RWPE2 (cell line): ENCODE measurements at regions not wholly inside any gene's neighbourhood (a gene's known extent, or its start where the extent isn't known, plus 50 kb on each side); places are given as distances from the start of the nearest gene placed in this dataset.

ENCODE experiments used
- ATAC-seq: fragments of 200-7000 bp; cut with Tn5 transposase; 3 replicates; pipeline ENCODE4 v1.9.1; 2021; ENCODE audit warnings: low read depth
- DNase-seq: peaks from one replicate; pipeline ENCODE4 v3.0.0-alpha.2; 2020; ENCODE audit warnings: low spot score
- H3K27ac ChIP-seq: fragments of 450-650 bp; 2 replicates; pipeline ENCODE4 v1.5.1; 2017; ENCODE audit warnings: mild to moderate bottlenecking; ENCODE audit not compliant: poor library complexity, severe bottlenecking
- H3K27me3 ChIP-seq: fragments of 250-450 bp; sonication (Bioruptor Pico); 2 replicates; pipeline ENCODE4 v1.5.1; 2021; ENCODE audit warnings: mild to moderate bottlenecking, moderate library complexity; ENCODE audit not compliant: insufficient read depth, poor library complexity, severe bottlenecking
- H3K36me3 ChIP-seq: fragments of 250-450 bp; sonication (Bioruptor Pico); 2 replicates; pipeline ENCODE4 v1.5.1; 2020; ENCODE audit warnings: low read depth, mild to moderate bottlenecking, moderate library complexity
- H3K4me1 ChIP-seq: fragments of 250-450 bp; sonication (Bioruptor Pico); 2 replicates; pipeline ENCODE4 v1.5.1; 2021; ENCODE audit warnings: mild to moderate bottlenecking, moderate library complexity; ENCODE audit not compliant: insufficient read depth, poor library complexity, severe bottlenecking
- H3K4me3 ChIP-seq: fragments of 250-450 bp; sonication (Bioruptor Pico); 2 replicates; pipeline ENCODE4 v1.5.1; 2021; ENCODE audit warnings: mild to moderate bottlenecking, moderate library complexity; ENCODE audit not compliant: severe bottlenecking
- H3K9me3 ChIP-seq: fragments of 250-450 bp; sonication (Bioruptor Pico); 2 replicates; pipeline ENCODE4 v1.5.1; 2021; ENCODE audit warnings: mild to moderate bottlenecking, moderate library complexity; ENCODE audit not compliant: severe bottlenecking
- TF ChIP-seq, protein P1 (sequence below): fragments of 450-650 bp; IDR thresholded peaks from one replicate; pipeline ENCODE4 v1.5.1; 2017; ENCODE audit warnings: mild to moderate bottlenecking, moderate library complexity; ENCODE audit not compliant: poor library complexity, severe bottlenecking

DNA sequence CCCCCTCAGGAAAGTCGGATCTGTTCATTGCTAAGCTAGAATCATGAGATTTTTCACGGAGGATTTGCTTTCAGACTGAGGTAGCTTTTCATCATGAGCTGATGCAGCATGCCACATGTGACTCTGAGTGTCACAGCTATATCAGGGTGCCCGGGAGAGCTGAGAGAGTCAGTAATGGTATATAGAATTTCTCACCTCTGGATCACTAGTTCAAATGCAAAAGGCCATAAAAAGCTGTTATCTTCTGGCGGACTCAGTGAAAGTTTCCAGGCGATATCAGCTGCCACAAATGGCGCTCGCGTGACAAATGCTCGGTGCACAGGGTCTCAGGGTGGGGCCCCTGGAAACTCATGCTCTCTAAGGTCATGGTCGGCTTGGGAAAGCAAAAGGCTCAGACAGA is 150.1 kb downstream of the DHX15 start:
- Histone ChIP-seq H3K4me3 (no peak overlapping the region), H3K27me3 (peaks cover 3% of the 10 kb centered on the region), H3K4me1 (no peaks in the 10 kb centered on the region), H3K9me3 (no peaks in the 10 kb centered on the region), H3K36me3 (no peaks in the 10 kb centered on the region), H3K27ac (no peak overlapping the region)
- TF ChIP-seq, protein P1, sequence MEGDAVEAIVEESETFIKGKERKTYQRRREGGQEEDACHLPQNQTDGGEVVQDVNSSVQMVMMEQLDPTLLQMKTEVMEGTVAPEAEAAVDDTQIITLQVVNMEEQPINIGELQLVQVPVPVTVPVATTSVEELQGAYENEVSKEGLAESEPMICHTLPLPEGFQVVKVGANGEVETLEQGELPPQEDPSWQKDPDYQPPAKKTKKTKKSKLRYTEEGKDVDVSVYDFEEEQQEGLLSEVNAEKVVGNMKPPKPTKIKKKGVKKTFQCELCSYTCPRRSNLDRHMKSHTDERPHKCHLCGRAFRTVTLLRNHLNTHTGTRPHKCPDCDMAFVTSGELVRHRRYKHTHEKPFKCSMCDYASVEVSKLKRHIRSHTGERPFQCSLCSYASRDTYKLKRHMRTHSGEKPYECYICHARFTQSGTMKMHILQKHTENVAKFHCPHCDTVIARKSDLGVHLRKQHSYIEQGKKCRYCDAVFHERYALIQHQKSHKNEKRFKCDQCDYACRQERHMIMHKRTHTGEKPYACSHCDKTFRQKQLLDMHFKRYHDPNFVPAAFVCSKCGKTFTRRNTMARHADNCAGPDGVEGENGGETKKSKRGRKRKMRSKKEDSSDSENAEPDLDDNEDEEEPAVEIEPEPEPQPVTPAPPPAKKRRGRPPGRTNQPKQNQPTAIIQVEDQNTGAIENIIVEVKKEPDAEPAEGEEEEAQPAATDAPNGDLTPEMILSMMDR: no peak
- no peak for DNase-seq
- no peak for ATAC-seq

DNA sequence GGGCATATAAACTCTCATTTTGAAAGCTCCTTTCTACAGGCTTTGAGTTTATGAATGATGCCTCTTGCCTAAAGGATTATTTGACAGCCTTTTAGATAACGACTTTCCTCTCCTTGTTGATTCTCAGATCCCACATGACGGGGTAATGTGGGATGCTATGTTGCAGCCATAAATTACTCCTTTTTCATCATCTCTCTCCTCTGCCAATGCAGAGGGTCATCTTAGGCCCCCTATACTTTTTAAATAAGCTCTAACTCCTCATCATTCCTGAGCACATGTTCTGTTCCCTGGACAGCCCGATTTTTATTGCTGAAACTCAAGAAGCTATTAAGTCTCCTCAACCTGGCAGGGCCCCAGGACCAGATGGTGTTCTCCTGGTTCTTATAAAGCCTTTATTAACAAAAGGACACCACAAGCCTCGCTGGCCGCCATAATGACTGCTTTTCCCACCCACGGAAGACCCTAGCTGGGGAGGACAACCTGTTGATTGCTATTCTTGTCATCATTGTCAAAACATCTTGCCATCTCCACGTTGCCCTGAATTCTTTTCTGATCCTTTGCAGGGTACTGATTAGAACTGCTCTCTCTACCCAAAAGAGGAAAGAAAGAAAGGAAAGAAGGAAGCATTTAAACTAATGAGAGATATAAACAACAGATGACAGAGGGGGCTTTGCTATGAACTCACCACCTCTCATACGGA is 150.7 kb downstream of the DHX15 start:
- peaks cover 3% of the 10 kb centered on the region for H3K27me3 ChIP-seq
- H3K4me1 ChIP-seq: no peaks in the 10 kb centered on the region
- TF ChIP-seq, protein P1: no peak
- ATAC-seq: no peak
- H3K27ac ChIP-seq: no peak overlapping the region
- no peak overlapping the region for H3K4me3 ChIP-seq
- H3K36me3 ChIP-seq: no peaks in the 10 kb centered on the region
- no peak for DNase-seq
- no peaks in the 10 kb centered on the region for H3K9me3 ChIP-seq

DNA sequence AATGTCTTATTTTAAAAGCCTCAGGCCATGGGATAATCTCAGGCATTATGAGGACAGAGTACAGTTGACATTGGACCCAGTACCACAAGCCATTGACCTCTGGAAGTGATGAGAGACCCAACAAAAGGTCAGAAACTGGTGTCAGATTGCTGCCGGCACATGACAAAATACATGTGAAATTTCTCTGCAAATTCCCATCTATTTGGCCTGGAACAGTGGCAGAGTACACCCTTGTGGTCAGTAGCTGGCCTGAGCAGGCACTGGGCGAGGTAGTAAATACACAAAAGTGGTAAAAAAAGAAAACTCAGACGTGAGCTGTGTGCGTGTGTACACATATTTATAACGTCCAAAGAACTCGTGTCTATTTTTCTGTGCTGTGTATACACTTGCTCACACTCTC is 155.5 kb downstream of the DHX15 start:
- TF ChIP-seq, protein P1: no peak
- Histone ChIP-seq H3K36me3 (no peaks in the 10 kb centered on the region), H3K9me3 (no peaks in the 10 kb centered on the region), H3K27ac (no peak overlapping the region), H3K4me3 (no peak overlapping the region), H3K27me3 (no peaks in the 10 kb centered on the region), H3K4me1 (no peaks in the 10 kb centered on the region)
- no peak for DNase-seq
- no peak for ATAC-seq

DNA sequence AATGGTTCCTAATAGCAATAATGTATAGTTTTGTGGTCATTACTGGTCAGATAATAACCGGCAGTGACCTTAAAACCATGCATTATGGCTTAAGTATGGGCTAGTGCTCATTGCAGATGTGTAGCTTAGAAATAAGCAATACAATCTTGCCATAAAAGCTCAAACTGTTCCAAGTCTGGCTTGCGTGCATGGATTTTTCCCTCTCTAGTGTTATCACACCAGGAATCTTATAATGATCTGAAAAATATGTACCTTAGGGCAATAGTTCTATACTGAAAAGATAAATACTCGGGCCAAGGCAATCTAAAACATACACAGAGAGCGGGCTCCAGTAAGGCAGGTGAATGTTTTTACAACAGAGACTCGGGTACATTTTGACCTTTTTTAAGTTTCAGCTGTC is 157.8 kb downstream of the DHX15 start:
- Histone ChIP-seq H3K27me3 (no peaks in the 10 kb centered on the region), H3K4me1 (no peaks in the 10 kb centered on the region), H3K9me3 (no peaks in the 10 kb centered on the region), H3K36me3 (no peaks in the 10 kb centered on the region), H3K4me3 (no peak overlapping the region), H3K27ac (no peak overlapping the region)
- ATAC-seq (no peak), DNase-seq (no peak)
- TF ChIP-seq, protein P1: no peak

DNA sequence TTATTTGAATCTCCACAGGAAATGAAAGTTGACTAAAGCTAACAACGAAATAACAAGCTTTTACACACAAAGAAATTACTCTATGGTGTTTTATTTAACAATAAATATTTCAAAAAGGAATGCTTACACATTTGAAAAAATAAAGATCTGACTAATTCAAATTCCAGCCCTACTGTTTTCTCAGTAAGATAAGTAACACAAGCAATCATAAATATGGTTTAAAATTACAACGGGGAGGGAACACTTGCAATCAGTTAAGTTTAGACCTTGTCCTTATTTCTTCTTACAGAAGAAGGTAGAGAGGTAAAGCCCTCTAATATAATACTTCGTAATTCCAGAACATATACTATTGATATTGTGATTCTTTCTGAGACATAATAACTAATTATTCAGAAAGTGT is 158.5 kb downstream of the DHX15 start:
- Histone ChIP-seq H3K9me3 (no peaks in the 10 kb centered on the region), H3K36me3 (no peaks in the 10 kb centered on the region), H3K27me3 (no peaks in the 10 kb centered on the region), H3K4me3 (no peak overlapping the region), H3K4me1 (no peaks in the 10 kb centered on the region), H3K27ac (no peak overlapping the region)
- DNase-seq (no peak), ATAC-seq (no peak)
- TF ChIP-seq, protein P1: no peak
